ENCODE measurements at regions not wholly inside any gene's neighbourhood (a gene's known extent, or its start where the extent isn't known, plus 50 kb on each side); places are given as distances from the start of the nearest gene placed in this dataset.
A peak's percentile ranks its signal among the peaks of the same experiment; 100 is the strongest.

- intact Hi-C loops (cut with DNase I): no loop called here
- no peak for ATAC-seq
Measured at GRCh38 chr10:10271639-10272192, 746.0 kb upstream of the CELF2 start.

DNA sequence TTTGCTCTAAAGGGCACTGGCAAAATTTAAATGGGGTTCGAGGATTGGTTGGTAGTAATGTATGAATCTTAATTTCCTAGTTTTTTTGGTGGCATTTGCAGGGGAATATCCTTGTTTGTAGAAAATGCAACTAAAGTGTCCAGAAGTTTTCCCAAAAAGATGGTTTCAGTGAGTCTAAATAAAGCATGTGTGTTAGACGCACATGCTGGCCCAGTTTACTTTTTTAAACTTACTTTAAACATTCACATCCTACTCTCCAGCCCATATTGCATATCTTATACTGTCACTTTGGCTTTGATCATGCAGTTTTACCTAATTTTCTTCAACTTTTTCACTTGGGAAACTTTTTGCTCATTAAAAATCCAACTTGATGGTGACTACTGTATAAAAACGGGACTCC, 744.0 kb upstream of the CELF2 start:
- Histone ChIP-seq H3K9me3 (no peaks in the 10 kb centered on the region), H3K4me3 (no peak overlapping the region), H3K27ac (no peak overlapping the region), H3K4me1 (no peaks in the 10 kb centered on the region), H3K36me3 (no peaks in the 10 kb centered on the region), H3K27me3 (no peaks in the 10 kb centered on the region)
- intact Hi-C loops (cut with DNase I): no loop called here
- ATAC-seq (no peak), DNase-seq (no peak)
- TF ChIP-seq, protein P1, sequence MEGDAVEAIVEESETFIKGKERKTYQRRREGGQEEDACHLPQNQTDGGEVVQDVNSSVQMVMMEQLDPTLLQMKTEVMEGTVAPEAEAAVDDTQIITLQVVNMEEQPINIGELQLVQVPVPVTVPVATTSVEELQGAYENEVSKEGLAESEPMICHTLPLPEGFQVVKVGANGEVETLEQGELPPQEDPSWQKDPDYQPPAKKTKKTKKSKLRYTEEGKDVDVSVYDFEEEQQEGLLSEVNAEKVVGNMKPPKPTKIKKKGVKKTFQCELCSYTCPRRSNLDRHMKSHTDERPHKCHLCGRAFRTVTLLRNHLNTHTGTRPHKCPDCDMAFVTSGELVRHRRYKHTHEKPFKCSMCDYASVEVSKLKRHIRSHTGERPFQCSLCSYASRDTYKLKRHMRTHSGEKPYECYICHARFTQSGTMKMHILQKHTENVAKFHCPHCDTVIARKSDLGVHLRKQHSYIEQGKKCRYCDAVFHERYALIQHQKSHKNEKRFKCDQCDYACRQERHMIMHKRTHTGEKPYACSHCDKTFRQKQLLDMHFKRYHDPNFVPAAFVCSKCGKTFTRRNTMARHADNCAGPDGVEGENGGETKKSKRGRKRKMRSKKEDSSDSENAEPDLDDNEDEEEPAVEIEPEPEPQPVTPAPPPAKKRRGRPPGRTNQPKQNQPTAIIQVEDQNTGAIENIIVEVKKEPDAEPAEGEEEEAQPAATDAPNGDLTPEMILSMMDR (IDR thresholded peaks at IDR 0.05): no peak

More at GRCh38 chr10:10271639-10272192, 746.0 kb upstream of the CELF2 start:
- H3K27ac ChIP-seq: no peak overlapping the region
- H3K27me3 ChIP-seq: no peaks in the 10 kb centered on the region
- no peaks in the 10 kb centered on the region for H3K36me3 ChIP-seq
- no peaks in the 10 kb centered on the region for H3K9me3 ChIP-seq
- DNase-seq: no peak
- H3K4me3 ChIP-seq: no peak overlapping the region
- H3K4me1 ChIP-seq: no peaks in the 10 kb centered on the region
- TF ChIP-seq, protein P1 (IDR thresholded peaks at IDR 0.05): no peak

- Histone ChIP-seq H3K4me1 (no peaks in the 10 kb centered on the region), H3K27ac (no peak overlapping the region), H3K36me3 (no peaks in the 10 kb centered on the region), H3K9me3 (peaks cover 0 to 5% of the 10 kb centered on the region in 2 donors), H3K4me3 (no peak overlapping the region), H3K27me3 (no peaks in the 10 kb centered on the region)
- ATAC-seq (no peak), DNase-seq (peak in 2 of 4 donors; percentile 63 to 73)
- TF ChIP-seq, protein P1 (IDR thresholded peaks at IDR 0.05): no peak
- intact Hi-C loops (cut with DNase I): no loop called here
Measured at GRCh38 chr10:10279906-10280305, 737.8 kb upstream of the CELF2 start.

- intact Hi-C loops (cut with DNase I): no loop called here
- no peak for DNase-seq
- TF ChIP-seq, protein P1 (IDR thresholded peaks at IDR 0.05): no peak
- Histone ChIP-seq H3K4me1 (no peaks in the 10 kb centered on the region), H3K36me3 (no peaks in the 10 kb centered on the region), H3K4me3 (no peak overlapping the region), H3K27ac (no peak overlapping the region), H3K27me3 (no peaks in the 10 kb centered on the region), H3K9me3 (peaks cover 0 to 9% of the 10 kb centered on the region in 2 donors)
- ATAC-seq: no peak
Measured at GRCh38 chr10:10292501-10292900, 725.2 kb upstream of the CELF2 start.

- DNase-seq: no peak
- TF ChIP-seq, protein P1 (IDR thresholded peaks at IDR 0.05): no peak
- no peak overlapping the region for H3K4me3 ChIP-seq
- H3K4me1 ChIP-seq: no peaks in the 10 kb centered on the region
- intact Hi-C loops (cut with DNase I): no loop called here
- H3K36me3 ChIP-seq: no peaks in the 10 kb centered on the region
- no peak for ATAC-seq
- H3K27ac ChIP-seq: no peak overlapping the region
- peaks cover 0 to 9% of the 10 kb centered on the region in 2 donors for H3K9me3 ChIP-seq
- no peaks in the 10 kb centered on the region for H3K27me3 ChIP-seq
Measured at GRCh38 chr10:10293041-10293440, 724.6 kb upstream of the CELF2 start.
